UCSD-AML1 (cell line): ENCODE measurements at regions not wholly inside any gene's neighbourhood (a gene's known extent, or its start where the extent isn't known, plus 50 kb on each side); places are given as distances from the start of the nearest gene placed in this dataset.
"Not testable (repeated sequence)": the region's sequence is repeated elsewhere in the genome, so short reads cannot be mapped to it uniquely, and the experiment has no call there.

ENCODE experiments used
- DNase-seq: peaks from one replicate; lab custom pipeline; 2025; ENCODE audit not compliant: unreplicated experiment; lab: John Stamatoyannopoulos, UW

DNA sequence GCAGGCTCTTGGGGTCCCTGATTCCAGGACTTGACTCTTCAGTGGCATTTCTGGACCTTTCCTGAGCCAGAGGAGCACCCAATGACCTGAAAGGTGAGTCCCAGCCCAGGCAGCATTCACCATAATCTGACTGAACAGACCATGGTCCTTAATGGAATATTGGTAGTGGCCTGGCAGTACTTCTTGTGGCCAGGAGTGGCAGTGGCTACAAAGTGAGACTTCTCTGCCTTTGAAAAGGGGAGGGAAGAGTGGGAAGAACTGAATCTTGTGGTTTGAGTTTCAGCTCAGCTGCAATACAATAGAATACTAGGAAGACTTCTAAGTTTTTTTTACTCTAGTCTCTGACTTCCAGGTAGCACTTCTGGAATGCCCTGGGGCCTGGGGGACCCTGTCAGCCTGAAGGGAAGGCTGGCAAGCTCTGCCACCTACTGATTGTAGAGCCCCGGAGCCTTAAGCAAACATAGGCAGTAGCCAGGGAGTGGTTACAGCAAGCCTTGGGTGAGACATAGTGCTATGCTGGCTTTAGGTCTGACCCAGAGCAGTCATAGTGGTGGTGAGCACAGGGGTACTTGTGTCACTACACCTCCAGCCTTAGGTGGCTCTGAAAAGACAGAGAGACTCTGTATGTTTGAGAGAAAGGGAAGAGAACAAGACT lies 674.2 kb upstream of the MANEA start:
- DNase-seq = no peak

DNA sequence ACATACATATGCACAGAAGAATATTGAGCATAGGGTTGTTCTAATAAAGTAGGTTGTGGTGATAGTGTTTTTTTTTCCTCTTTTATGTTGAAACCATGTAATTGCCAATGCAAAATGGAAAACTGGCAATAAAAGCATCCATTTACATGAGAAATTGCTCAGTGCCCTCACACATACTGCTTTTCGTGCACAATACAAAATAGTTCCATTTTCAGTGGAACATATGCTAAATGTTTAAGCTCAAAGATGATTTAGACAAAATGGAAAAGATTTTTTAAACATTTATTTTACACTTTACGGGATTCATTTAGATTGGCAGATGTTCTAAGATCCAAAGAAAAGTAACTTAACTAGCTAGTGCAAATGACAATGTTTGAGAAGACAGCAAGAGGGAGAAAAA lies 678.1 kb upstream of the MANEA start:
- DNase-seq = no peak

DNA sequence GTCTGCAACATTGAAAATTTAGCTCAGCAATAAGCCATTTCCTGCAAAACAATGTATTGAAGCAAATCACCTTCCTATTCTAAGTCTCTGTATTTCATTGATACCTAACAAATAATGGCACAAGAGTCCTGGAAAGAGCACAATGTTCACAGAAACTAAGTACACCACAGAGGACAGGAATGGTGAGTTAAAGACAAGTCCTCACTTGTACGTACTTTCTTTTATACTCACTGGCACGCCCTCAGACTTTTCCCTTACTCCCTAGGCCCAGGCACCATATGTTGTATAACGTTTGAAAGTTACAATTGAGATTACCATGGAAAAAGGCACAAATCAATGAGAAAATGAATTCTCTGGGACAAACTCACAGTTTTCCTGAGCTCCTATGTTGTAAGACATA lies 683.0 kb upstream of the MANEA start:
- DNase-seq = no peak

GRCh38 chr6:94893327-94893726 lies 684.0 kb upstream of the MANEA start:
- DNase-seq = no peak

- not testable (repeated sequence) for DNase-seq
Observed at GRCh38 chr6:94873819-94874218, 703.5 kb upstream of the MANEA start.

GRCh38 chr6:94862112-94862511 lies 715.2 kb upstream of the MANEA start:
- no peak for DNase-seq

GRCh38 chr6:94859924-94860323 lies 717.4 kb upstream of the MANEA start:
- DNase-seq = no peak

DNA sequence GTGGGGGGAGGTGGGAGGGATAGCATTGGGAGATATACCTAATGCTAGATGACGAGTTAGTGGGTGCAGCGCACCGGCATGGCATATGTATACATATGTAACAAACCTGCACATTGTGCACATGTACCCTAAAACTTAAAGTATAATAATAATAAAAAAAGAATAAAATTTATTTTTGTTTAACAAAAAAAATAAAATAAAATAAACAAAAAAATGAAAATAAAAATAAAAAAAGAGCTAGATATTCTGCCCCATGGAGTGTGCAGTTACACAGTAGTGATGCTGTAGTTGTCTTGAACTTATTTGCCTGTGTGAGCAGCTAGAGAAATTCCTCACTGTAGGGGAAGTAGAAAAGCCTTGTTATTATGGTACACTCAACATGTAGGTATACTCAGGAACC lies 720.3 kb upstream of the MANEA start:
- DNase-seq = not testable (repeated sequence)

- not testable (repeated sequence) for DNase-seq
Observed at GRCh38 chr6:94851329-94851728, 726.0 kb upstream of the MANEA start.

- DNase-seq = no peak
Observed at GRCh38 chr6:94845742-94846141, 731.6 kb upstream of the MANEA start.

GRCh38 chr6:94835264-94835663 lies 742.1 kb upstream of the MANEA start:
- DNase-seq = no peak

DNA sequence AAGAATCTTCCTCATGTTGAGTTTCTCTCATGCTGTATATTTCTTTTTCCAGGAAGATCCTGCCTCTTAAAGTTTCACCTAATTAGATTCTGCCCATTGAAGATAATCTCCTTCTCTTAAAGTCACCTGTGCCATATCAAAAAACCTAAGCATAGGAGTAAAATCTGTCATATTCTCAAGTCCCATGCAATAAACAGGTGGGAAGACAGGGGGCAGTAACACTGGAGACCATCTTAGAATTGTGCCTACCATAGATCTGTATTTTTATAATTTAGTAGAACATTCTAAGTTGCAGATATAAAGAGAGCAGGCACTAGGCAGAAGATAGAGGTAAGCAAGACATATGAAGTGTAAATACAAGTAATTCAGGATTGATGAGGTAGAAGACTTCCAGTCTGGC lies 763.5 kb upstream of the MANEA start:
- DNase-seq = no peak

- no peak for DNase-seq
Observed at GRCh38 chr6:94801344-94801743, 776.0 kb upstream of the MANEA start.

- no peak for DNase-seq
Observed at GRCh38 chr6:94785514-94785913, 791.8 kb upstream of the MANEA start.

DNA sequence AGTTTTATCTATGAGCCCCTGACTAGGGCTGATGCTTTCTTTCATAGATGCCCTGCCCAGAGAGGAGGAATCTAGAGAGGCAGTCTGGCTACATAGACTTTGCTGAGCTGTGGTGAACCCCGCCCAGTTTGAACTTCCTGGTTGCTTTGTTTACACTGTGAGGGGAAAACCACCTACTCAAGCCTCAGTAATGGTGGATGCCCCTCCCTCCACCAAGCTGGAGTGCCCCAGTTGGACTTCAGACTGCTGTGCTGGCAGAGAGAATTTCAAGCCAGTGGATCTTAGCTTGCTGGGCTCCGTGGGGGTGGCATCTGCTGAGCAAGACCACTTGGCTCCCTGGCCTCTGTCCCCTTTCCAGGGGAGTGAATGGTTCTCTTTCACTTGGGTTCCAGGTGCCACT lies 792.3 kb upstream of the MANEA start:
- DNase-seq = peak; percentile 5

DNA sequence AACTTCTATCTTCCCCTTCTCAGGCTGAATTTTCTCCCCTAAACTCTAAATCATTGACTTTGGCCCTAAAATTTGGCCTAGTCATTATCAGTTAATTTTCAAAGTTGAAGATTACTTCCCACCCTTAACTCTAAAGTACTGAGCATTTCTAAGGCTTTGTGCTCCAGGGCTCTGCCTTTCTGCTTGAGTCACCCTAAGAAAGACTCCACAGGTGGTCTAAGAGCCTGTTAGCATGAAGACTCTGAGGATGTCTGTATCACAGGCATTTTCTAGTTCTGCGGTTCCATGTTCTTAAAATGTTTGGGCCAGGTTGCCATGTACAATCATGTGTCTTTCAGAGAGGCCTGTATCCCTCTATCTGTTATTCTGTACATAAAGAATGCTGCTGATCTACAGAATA lies 808.1 kb upstream of the MANEA start:
- no peak for DNase-seq

DNA sequence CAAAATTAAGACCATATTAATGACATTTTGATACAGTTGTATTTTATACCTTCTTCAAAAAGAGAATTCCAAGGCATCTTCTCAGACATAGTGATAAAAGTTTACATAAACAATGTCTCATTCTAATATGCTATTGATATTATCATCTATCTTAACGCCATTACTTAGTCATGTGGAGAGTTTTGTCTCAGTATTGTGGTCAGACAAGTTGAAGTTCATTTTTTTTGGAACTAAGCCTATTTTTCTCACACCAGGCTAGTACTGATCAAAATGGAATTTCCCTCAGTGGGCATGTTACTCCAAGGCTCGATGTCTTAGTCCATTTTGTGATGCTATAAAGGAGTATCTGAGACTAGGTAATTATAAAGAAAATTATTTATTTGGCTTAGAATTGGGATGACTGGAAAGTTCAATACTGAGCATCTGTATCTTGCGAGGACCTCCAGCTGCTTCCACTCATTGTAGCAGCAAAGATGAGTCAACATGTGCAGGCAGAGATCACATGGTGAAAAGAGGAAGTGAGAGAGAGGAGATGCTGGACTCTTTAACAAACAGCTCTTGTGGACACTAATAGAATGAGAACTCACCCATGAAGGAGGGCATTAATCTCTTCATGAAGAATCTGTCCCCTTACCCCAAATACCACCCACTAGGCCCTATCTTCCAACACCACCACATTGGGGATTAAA lies 825.5 kb upstream of the MANEA start:
- no peak for DNase-seq

GRCh38 chr6:94736236-94736635 lies 841.1 kb upstream of the MANEA start:
- no peak for DNase-seq

GRCh38 chr6:94735270-94735669 lies 842.1 kb upstream of the MANEA start:
- no peak for DNase-seq

DNA sequence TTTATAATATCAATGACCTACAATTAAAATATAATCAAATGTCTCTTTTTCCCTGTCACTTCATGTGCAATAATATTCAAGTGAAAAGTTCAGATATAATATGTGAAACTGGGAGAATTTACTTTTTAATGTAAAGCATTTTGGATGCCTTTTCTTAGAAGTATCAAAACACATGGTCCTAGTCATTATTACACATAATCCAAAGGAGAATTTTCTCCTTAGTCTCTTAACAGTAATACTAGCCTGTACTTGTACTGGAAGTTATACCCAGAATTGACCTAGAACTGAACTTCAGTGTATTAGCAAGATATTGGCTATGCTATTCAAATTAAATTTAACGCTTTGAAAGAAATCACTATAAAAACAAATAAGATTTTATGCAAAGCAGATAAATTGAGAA lies 842.6 kb upstream of the MANEA start:
- DNase-seq = no peak

GRCh38 chr6:94733066-94733465 lies 844.3 kb upstream of the MANEA start:
- no peak for DNase-seq

DNA sequence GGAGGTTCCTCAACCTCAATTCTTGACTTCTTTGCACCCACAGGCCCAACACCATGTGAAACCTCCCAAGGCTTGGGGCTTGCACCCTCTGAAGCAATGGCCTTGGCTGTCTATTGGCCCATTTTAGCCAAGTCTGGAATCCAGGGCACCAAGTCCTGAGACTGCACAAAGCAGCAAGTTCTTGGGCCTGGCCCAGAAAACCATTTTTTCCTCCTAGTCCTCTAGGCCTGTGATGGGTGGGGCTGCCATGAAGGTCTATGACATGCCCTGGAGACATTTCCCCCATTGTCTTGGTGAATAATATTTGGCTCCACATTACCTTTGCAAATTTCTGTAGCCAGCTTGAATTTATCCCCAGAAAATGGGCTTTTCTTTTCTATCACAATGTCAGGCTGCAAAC lies 849.6 kb upstream of the MANEA start:
- DNase-seq = no peak

DNA sequence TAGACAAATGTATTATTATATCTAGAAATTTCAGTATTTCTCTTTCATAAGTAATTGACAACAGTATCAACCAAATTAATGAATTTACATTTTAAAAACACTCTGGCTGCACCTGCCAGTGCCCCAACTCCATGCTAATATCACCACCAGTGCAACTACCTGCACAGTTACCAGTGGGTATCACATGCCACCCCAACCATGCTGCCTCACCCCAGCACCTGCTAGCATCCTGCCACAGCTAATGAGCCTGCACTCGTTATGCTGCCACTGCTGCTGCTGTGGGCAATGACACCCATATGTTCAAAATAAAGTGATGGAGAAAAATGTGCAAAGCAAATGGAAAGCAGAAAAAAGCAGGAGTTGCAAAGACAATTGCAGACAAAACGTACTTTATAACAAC lies 855.9 kb upstream of the MANEA start:
- no peak for DNase-seq
